ENCODE measurements at regions not wholly inside any gene's neighbourhood (a gene's known extent, or its start where the extent isn't known, plus 50 kb on each side); places are given as distances from the start of the nearest gene placed in this dataset.

DNA sequence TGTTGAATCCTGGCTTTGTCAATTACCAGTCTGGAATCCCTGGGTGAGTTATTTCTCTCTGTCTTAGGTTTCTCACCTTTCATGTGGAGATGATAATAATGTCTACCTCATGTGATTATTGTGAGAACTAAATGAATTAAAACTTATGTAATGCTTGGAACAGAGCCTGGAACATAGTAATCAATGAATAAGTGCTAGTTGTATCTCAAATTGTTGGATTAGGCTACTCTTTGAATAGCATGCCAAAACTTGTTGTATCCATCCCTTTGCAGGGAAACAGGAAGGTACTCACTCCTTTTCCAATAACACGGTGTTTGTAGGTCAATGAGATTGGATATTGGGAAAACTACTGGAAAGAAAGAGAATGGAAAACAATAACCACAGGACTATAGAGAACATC, 796.6 kb upstream of the ZEB2 start:
- no peak overlapping the region for H4K8ac ChIP-seq (replicated peaks; ENCODE audit: insufficient read length, low read depth, low read length)
- H2AK5ac ChIP-seq (ENCODE audit: insufficient read length, low read length): no peak overlapping the region
- H3K4me1 ChIP-seq (ENCODE audit: insufficient read depth, low read length): no peaks in the 10 kb centered on the region
- H2BK20ac ChIP-seq (ENCODE audit: low read depth, low read length, poor library complexity, severe bottlenecking): no peak overlapping the region
- no peak overlapping the region for H4K5ac ChIP-seq (ENCODE audit: insufficient read length, low read depth, low read length)
- H2BK12ac ChIP-seq (ENCODE audit: insufficient read length, low read depth, low read length): no peak overlapping the region
- no peak overlapping the region for H3K18ac ChIP-seq (ENCODE audit: insufficient read length, low read depth, low read length)
- no peak overlapping the region for H2BK5ac ChIP-seq (ENCODE audit: insufficient read length, low read length)
- no peak overlapping the region for H2BK120ac ChIP-seq (ENCODE audit: low read depth, low read length, poor library complexity, severe bottlenecking)
- TF ChIP-seq, protein P1, sequence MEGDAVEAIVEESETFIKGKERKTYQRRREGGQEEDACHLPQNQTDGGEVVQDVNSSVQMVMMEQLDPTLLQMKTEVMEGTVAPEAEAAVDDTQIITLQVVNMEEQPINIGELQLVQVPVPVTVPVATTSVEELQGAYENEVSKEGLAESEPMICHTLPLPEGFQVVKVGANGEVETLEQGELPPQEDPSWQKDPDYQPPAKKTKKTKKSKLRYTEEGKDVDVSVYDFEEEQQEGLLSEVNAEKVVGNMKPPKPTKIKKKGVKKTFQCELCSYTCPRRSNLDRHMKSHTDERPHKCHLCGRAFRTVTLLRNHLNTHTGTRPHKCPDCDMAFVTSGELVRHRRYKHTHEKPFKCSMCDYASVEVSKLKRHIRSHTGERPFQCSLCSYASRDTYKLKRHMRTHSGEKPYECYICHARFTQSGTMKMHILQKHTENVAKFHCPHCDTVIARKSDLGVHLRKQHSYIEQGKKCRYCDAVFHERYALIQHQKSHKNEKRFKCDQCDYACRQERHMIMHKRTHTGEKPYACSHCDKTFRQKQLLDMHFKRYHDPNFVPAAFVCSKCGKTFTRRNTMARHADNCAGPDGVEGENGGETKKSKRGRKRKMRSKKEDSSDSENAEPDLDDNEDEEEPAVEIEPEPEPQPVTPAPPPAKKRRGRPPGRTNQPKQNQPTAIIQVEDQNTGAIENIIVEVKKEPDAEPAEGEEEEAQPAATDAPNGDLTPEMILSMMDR (conservative IDR thresholded peaks at IDR 0.05): no peak
- WGBS (ENCODE audit: extremely low coverage, insufficient read length, low lambda C conversion rate): no CpG with 5 or more reads among the region's 1 CpG
- H3K9me3 Mint-ChIP-seq: peaks cover 10% of the 10 kb centered on the region in 2 experiments
- no peak overlapping the region for H3K14ac ChIP-seq (ENCODE audit: insufficient read depth, low read length)
- H3K23ac ChIP-seq (ENCODE audit: insufficient read length, low read depth, low read length): no peak overlapping the region
- DNase-seq: no peak
- H2BK15ac ChIP-seq (ENCODE audit: low read depth, low read length): no peak overlapping the region
- H3K27me3 ChIP-seq (ENCODE audit: insufficient read depth, low read length): no peaks in the 10 kb centered on the region
- no peak overlapping the region for H3K27ac ChIP-seq (ENCODE audit: insufficient read length, low read depth, low read length)
- no peak overlapping the region for H3K56ac ChIP-seq (ENCODE audit: insufficient read length, low read depth, low read length)
- H3K4me3 Mint-ChIP-seq: no peak overlapping the region
- no peaks in the 10 kb centered on the region for H4K20me1 ChIP-seq (ENCODE audit: control insufficient read depth, insufficient read depth, insufficient read length)
- no peak overlapping the region for H4K91ac ChIP-seq (ENCODE audit: insufficient read length, low read depth, low read length)
- H3K36me3 Mint-ChIP-seq (ENCODE audit: insufficient read depth in 1 of 3, low read depth in 3 of 3): peaks cover 6 to 12% (median 7%) of the 10 kb centered on the region in 3 experiments
- no peak overlapping the region for H3K27ac Mint-ChIP-seq
- no peak overlapping the region for H3K4me2 ChIP-seq (ENCODE audit: insufficient read depth, insufficient read length, low read length)
- no peaks in the 10 kb centered on the region for H3K79me1 ChIP-seq (ENCODE audit: insufficient read depth, low read depth, low read length, poor library complexity, severe bottlenecking)
- H3K79me2 ChIP-seq (ENCODE audit: insufficient read depth, low read length): no peaks in the 10 kb centered on the region
- H3K4me1 Mint-ChIP-seq: no peaks in the 10 kb centered on the region
- H3K23me2 ChIP-seq (ENCODE audit: insufficient read length, low read depth, low read length, poor library complexity, severe bottlenecking): no peaks in the 10 kb centered on the region
- no peaks in the 10 kb centered on the region for H3K27me3 Mint-ChIP-seq (ENCODE audit: low read depth)
- no peak overlapping the region for H3K4ac ChIP-seq (ENCODE audit: low read depth, low read length)
- no peak overlapping the region for H3T11ph ChIP-seq (ENCODE audit: low read length)
- H3K9me3 ChIP-seq (ENCODE audit: control insufficient read depth, low read depth, low read length): no peaks in the 10 kb centered on the region
- H2AFZ ChIP-seq (ENCODE audit: low read length): no peak overlapping the region
- H3K9ac ChIP-seq (ENCODE audit: extremely low read depth, insufficient read length, low read length): no peak overlapping the region
